Right renal cortex interstitium (tissue), 3 donors: ENCODE measurements at regions not wholly inside any gene's neighbourhood (a gene's known extent, or its start where the extent isn't known, plus 50 kb on each side); places are given as distances from the start of the nearest gene placed in this dataset.
"Not testable (repeated sequence)": the region's sequence is repeated elsewhere in the genome, so short reads cannot be mapped to it uniquely, and the experiment has no call there.

Experiments
- DNase-seq, 3 donors: peaks; one replicate each; pipeline ENCODE4 v3.0.0-alpha.2; 2013; ENCODE audit warnings: low read depth in 3 of 3, low spot score in 2 of 3

DNA sequence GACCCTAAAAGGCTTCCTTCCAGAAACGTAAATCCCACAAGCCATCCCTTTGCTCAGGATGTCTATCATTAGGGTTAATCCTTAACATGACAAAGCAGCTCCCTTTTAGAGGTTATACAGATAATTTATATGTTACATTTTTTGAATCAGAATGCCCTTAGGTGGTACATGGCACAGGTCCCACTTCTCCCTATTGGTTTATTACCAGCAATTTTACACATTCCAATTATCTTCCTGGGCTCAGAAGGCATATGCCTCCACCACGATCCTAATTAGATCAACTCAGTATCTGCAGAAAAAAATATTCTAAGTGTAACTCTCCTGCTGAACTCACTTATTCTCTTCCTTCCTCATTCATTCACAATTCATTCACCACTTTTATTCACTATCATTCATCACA is 507.0 kb upstream of the MAP2 start:
- DNase-seq: no peak

DNA sequence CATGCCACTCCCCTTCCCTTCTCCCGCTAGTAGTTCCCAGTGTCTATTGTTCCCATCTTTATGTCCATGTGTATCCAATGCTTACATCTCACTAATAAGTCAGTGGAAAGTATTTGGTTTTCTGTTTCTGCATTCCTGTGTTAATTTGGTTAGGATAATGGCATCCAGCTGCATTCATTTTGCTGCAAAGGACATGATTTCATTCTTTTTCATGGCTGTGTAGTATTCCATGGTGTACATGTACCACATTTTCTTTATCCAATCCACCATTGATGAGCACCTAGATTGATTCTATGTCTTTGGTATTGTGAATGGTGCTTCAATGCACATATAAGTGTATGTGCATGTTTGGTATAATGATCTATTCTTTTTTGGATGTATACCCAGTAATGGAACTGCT is 502.5 kb upstream of the MAP2 start:
- DNase-seq: not testable (repeated sequence)

DNA sequence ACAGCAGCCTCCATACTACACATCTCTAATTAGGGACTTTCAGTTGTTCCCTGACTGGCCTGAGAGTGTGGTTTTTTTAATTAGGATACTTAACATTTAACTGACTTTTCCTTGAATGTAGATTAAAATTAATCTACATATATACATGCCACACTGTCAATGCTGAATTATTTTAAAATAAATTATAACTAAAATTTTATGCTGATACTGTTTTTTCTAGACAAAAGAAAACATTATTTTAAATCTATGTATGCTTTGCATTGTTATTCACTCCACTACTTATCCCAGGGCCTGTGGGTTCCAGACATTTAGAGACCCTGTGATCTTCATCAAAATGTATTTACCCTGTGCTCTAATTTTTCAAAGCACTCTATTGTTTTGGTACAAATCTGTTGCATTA is 496.0 kb upstream of the MAP2 start:
- DNase-seq: no peak

DNA sequence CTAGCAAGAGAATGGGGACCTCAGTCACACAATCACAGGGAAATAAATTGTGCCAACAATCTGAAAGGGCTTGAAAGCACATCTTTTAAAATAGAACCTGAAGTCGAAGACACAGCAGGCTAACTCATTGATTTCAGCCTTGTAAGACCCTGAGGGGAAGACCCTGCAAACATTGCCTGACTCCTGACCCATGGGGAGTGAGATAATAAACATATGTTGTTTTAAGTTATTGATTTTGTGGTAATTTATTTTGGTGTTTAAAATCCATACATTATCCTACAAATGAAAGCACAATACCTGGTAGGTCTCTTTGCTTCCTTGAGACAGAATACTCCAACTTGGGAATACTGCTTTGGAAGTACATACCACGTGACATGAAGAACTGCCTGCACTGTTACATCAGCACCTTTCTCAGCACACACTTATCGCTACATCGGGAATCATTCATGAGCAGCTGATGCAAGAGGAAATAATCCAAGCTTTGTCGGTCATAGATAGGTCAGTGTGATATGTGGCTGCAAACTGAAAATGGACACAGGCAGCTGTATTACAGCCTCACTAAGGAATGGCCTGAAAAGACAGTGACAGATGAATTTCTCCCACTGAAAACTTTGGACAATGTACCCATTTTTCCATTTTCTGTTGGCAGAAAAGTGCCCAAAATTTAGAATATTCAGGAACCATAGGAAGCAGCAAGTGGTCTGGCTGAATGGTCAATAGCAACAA is 494.5 kb upstream of the MAP2 start:
- DNase-seq: no peak

DNA sequence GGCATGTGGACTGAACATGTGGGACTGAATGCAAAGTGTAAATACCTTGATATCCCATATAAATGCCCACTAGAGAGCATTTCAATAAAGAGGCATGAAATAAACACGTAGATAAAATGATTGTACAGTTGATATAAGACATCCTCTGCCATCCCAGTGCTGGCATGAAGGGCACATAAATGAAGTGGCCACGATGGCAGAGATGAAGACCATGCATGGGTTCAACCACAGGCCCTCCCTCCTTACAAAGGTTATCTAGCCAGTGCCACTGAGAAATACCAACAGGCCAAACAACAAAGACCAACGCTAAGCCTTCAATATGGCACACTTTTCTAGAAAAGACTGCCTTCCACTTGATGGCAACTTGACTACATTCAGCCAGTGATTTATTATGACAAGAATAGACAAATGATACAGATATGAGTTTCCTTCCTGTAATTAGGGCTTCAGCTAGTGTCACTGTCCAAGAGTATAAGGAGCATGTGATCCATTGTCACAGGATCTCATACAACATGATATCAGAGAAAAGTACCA is 493.9 kb upstream of the MAP2 start:
- no peak for DNase-seq

DNA sequence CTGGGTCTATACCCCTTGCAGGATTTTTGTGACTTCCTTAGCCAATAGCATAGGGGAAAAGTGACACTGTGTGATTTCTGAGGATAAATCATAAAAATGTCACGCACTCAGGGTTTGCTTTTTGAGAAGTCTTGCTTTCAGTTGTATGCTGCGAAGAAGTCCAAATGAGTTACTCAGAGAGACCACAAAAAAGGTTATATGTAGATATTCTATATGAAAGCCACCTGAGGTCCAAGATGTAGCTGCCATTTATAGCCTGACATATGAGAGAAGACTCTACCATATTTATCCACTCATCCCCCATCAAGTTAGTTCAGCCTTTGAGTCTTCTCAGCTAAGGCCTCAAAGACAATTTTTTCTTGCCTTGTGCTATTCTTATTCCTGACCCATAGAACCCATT is 488.3 kb upstream of the MAP2 start:
- no peak for DNase-seq

DNA sequence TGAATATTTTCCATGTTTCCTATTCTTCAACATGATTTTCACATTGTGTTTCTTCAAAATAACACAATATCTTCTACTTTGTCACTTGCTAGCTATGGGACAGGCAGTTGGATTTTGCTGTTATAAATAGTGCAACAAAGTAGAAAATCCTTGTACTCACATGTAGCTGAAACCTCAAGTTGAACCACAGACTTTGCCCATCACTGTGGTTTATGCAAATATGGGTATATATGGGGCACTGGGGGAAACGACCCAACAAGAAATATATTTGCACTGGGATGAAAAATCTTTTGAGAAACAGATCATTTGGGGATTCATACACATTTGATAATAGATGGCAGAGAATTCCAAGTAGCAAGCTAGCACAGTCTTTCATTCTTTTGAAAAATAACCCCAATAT is 486.3 kb upstream of the MAP2 start:
- no peak for DNase-seq

DNA sequence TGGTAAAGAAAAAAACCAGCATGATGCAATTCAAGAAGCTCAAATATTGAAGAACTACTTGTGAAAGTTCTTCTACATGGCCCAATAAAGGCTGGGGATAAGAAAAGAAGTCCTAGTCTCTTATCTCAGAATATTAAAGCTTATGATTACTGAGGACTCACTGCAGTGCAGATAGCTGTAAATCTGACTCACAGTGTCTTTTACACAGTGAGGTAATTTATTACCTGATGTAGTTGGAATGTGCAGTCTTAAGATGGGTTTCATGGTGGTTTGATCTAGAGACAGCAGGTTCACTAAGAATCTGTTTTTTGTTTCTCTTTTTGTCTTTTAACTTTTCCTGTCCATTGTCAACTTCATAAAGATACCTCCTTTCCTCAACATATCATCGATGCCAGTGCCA is 484.0 kb upstream of the MAP2 start:
- no peak for DNase-seq

DNA sequence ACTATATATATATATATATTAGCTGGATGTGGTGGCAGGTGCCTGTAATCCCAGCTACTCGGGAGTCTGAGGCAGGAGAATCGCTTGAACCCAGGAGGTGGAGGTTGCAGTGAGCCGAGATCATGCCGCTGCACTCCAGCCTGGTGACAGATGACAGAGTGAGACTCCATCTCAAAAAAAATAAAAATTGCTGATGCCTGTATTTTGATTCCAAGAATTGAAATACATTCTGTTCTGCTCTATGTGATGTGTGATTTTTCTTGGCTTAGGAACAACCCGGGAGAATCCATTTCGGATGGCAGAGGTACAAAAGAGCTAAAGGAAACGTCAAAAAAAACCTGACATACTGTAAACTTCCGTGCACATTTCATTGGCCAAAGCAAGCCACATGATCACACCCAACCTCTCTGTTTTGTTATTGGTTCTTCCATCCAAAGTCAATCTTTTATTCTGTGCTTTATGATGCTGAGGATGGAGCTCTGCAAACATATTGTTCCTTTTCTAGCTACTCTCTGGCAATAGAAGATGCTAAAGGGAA is 478.1 kb upstream of the MAP2 start:
- no peak for DNase-seq

DNA sequence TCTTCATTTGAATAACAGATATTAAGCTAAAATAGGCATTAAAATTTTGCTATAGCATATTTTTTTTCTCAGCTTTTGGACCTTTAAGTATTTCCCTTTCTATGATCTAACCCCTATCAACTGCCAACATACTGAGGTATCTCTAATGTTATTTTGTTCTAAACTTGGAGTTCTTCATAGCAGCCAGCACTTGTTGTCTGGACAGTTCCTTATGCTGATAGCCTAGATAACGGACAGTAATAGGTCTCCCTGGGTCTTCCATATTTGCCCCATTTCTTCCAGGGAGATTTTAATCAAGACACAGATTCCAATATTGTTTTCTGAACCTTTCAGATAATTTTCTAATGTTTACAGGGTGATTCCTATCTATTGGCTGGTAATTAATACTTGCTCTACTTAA is 475.8 kb upstream of the MAP2 start:
- no peak for DNase-seq

DNA sequence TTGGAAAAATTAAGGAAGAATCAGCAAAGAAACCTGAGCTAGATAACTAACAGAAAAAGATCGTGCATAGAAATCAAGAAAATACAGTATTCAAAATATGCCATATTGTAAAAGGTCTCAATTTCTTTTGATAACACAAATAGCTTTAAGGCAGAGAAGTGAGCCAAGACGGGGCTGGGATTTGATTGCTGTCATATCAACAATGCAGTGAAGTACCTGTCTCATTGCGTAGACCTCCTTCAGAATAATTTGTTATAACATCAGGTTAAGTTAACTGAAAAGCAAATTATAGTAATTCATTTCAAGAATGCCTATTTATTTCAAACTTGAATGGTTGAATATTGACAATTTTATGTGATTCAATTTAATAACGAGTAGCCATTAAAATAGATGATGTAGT is 453.8 kb upstream of the MAP2 start:
- DNase-seq: no peak

DNA sequence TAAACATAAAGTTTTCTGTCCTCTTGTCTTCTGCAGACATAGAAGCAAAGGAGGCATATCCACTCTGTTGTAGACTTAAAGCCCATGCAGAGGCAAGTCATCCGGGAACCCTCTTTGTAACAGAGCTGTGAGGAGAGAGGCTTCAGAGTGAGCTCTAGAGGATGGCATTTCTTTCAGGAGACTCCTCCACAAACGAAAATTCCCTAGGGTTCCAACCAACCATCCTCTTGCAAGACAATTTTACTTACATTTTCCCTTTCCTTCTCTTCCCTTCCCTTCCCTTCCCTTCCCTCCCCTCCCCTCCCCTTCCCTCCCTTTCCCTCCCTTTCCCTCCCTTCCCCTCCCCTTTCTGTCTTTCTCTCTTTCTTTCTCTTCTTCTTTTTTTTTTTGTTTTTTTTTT is 446.3 kb upstream of the MAP2 start:
- DNase-seq: no peak

DNA sequence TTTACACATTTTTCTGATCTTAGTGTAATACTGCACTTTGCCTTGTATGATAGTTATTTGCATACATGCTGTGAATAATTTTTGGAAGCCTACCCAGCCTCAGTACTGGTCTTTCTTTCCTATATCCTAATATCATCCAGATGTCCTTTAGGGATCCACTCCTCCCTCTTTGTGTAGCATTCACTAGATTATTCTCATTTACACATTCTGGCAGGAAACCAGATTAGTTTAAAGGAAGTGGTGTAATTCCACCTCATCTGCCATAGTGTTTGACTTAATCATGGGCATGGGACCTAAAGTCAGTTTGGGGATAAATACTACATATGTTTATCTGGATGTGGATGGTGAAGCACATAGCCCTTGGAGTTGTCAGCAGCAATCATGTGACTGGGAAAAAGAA is 444.9 kb upstream of the MAP2 start:
- no peak for DNase-seq

DNA sequence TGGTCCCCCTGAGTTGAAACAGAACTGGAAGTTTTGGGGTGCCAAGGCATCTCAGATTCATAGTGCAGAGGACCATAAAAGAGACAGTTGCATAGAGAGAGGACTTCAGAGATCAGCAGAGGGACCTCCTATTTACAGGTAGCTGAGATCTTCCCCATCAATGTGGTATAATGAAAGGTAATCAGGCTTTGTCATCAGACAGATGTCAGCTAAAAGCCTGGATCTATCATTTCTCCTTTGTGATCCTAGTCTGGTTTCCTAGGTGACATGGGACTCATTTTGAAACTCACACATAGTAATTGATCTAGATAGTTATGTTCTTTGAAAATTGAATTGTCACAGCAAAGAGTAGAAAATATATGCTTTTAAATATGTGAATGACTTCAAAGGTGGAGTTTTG is 443.5 kb upstream of the MAP2 start:
- no peak for DNase-seq

DNA sequence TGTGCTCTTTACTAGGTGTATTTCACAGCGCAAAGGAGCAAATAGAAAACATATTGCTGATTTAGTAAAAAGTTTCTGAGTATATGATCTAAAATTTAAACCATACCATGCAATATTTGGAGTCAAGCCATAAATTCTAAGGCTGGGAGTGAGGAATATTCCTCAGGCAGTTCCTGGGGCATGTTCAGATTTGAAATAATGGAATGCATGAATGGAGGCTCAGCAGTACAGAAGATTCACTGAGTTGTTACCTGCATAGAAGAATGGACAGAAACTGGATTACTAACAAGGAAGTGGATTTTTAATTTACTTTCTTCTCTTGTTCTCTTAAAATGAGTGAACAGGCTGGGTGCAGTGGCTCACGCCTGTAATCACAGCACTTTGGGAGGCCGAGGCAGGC is 441.0 kb upstream of the MAP2 start:
- no peak for DNase-seq

DNA sequence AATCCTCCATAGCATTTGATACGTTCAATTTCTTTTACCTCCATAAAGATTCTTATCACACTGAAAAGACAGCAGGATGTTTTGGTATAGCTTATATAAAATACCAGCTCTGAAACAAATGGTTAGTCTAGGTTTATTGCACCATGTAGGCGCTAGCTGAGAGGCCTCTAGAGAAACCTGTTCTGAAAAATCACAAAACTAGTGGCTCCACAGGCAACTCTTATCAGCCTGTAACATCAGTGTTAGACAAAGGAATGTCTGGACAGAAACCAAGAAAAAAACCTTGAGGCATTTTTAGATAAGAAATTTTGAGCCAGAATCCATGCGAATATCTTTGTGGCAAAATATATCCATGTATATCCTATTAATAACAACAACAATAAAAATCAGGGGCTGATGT is 440.4 kb upstream of the MAP2 start:
- DNase-seq: no peak

DNA sequence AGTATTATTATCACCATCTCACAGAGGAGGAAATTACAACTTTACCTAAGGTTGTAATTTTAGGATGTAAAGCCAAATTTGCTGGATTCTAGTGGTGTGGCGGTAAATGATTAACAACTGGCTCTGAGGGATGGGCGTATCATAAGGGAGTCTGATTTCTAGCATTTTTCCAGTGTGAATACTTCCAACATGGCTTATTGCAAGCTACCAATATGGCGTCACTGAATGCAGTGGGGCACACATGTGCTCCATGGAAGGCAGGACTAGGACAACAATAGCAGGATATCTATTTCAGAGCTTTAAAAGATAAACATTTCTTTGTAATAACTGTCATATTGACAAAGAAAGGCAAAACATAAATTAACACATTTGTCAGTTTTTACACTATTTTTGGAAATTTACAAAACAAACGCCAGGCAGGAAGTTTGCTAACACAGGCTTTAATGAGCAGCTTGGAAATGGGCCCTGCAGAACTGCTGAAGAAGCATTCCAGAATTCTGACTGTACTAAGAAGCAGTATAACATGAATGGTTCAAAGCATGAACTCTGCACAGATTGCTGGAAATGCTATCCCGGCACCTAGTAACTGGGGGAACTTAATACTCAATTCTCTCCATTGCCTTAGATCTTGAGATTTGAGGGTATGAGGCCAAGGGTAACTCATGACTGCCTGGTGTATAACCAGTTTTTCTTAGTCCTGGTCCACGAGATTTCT is 439.3 kb upstream of the MAP2 start:
- no peak for DNase-seq

DNA sequence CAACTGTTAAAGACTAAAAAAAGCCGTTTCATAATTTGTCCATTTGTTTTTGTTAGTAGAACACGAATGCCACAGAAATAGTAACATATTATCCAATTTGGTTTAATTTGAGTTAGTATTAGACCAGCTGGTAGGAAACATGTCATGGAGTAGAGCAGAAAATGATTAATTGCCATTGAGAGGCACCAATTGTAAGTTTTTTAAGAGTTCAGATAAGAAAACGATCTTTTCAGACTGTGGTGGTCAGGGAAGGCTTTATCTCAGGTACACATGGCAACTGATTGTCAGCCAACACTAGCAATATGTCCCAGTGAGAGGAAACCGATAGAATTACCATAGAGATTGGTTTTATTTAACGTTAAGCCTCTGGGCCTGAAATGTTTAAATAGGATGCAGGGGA is 438.2 kb upstream of the MAP2 start:
- no peak for DNase-seq

DNA sequence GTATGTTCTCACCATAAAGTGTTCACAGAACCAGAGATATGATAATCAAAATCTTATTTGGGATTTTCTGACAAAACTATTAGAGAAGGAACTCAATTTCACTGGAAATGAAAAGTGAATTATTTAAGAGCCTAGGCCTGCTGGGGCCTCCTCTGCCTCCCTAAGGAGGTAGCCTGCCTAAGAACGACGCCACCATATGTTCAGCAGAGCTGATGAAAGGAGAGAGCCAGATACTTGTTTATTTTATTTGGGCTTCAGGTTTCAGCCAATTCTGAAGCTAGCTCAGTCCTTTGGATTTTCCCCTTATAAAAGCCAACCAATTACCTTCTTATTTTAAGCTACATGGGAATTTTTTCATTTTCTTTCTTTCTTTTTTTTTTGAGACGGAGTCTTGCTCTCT is 433.1 kb upstream of the MAP2 start:
- DNase-seq: no peak

DNA sequence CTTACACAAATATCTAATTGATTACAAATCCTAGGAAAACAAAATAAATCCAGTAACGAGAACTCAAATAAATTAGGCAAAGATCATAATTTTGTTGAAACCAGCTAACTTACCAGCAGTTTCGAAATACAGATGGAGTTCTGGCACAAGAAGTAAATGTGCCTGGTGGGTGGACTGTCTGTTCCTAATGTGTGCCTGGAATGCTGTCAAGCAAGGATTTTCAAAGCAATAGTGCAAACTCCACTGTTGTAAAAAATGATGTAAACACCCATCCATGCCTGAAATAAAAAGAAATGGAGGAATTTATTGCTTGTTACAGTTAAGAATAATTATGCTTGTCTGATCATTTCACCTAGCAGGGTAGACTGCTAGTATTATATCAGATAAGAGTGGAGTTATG is 423.9 kb upstream of the MAP2 start:
- no peak for DNase-seq

DNA sequence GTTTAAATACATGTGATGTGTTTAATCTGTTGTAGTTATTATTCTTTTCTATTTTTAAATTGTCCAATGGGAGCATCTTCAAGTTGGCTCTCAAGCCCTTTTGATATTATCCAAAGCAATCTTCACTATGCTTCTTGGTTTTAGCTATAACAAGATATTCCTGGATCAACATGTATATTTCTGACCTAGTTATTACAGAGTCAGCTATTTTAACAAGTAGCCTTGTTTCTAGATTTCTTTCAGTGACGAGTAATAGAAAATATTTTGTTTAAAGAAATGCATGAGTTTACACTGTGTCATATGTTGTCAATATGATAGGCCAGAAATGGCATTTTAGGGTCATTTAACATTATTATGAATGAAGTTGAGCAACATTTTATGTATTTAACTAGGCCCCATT is 421.8 kb upstream of the MAP2 start:
- no peak for DNase-seq

DNA sequence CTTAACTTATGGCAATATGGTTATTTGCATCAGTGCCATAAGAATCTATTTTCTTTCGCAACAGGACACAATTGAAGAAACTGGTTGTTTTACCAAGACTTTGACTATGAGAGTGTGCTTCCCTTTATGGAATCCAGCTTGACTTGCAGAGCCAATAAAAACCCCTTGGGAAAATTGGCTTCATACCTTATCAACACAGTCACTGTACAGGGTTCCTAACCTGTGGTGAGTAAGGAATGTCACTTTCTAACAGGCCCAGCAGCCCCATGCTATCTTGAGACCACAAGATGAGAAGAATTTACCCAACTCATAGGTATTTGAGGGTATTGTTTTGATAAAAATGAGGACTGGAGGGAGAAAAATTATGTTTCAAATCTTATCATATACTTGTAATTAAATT is 418.5 kb upstream of the MAP2 start:
- no peak for DNase-seq
